Amniotic epithelial cell (primary cell): ENCODE measurements at regions not wholly inside any gene's neighbourhood (a gene's known extent, or its start where the extent isn't known, plus 50 kb on each side); places are given as distances from the start of the nearest gene placed in this dataset.
A peak's percentile ranks its signal among the peaks of the same experiment; 100 is the strongest.

Source experiments
- DNase-seq: peaks from one replicate; pipeline ENCODE4 v3.0.0-alpha.2; 2010; ENCODE audit warnings: low read depth

GRCh38 chr2:163265562-163265961, 427.0 kb upstream of the KCNH7 start:
- DNase-seq = no peak

- peak; percentile 81 for DNase-seq
These were observed 425.8 kb upstream of the KCNH7 start for GRCh38 chr2:163264341-163264740.

- DNase-seq = peak; percentile 64
These were observed 420.9 kb upstream of the KCNH7 start for GRCh38 chr2:163259489-163259888.

- peak; percentile 4 for DNase-seq
These were observed 416.5 kb upstream of the KCNH7 start for GRCh38 chr2:163255086-163255485.

- DNase-seq = no peak
These were observed 415.2 kb upstream of the KCNH7 start for GRCh38 chr2:163253621-163254285.

- DNase-seq = no peak
These were observed 413.6 kb upstream of the KCNH7 start for GRCh38 chr2:163252199-163252598.

- no peak for DNase-seq
These were observed 410.0 kb upstream of the KCNH7 start for GRCh38 chr2:163248376-163249253.

GRCh38 chr2:163247847-163248220, 409.3 kb upstream of the KCNH7 start:
- no peak for DNase-seq

GRCh38 chr2:163247156-163247846, 408.7 kb upstream of the KCNH7 start:
- DNase-seq = no peak

- DNase-seq = no peak
These were observed 407.6 kb upstream of the KCNH7 start for GRCh38 chr2:163246135-163246534.

GRCh38 chr2:163236553-163236952, 398.0 kb upstream of the KCNH7 start:
- DNase-seq = no peak

- no peak for DNase-seq
These were observed 393.1 kb upstream of the KCNH7 start for GRCh38 chr2:163231666-163232065.

GRCh38 chr2:163213661-163214081, 375.1 kb upstream of the KCNH7 start:
- peak; percentile 80 for DNase-seq

- DNase-seq = peak; percentile 87
These were observed 371.9 kb upstream of the KCNH7 start for GRCh38 chr2:163210430-163210918.

GRCh38 chr2:163207693-163208370, 369.3 kb upstream of the KCNH7 start:
- no peak for DNase-seq

- DNase-seq = no peak
These were observed 367.2 kb upstream of the KCNH7 start for GRCh38 chr2:163205589-163206254.

GRCh38 chr2:163200741-163201140, 362.2 kb upstream of the KCNH7 start:
- no peak for DNase-seq

GRCh38 chr2:163198972-163199371, 360.4 kb upstream of the KCNH7 start:
- DNase-seq = no peak

- no peak for DNase-seq
These were observed 359.4 kb upstream of the KCNH7 start for GRCh38 chr2:163198007-163198406.

- peak; percentile 49 for DNase-seq
These were observed 352.8 kb upstream of the KCNH7 start for GRCh38 chr2:163191372-163191771.

GRCh38 chr2:163187995-163188655, 349.6 kb upstream of the KCNH7 start:
- DNase-seq = no peak
